NCI-H146 treated with DMSO at 0.1 percent for 48 hours (cell line): ENCODE measurements at regions not wholly inside any gene's neighbourhood (a gene's known extent, or its start where the extent isn't known, plus 50 kb on each side); places are given as distances from the start of the nearest gene placed in this dataset.
"Not testable (repeated sequence)": the region's sequence is repeated elsewhere in the genome, so short reads cannot be mapped to it uniquely, and the experiment has no call there.

Experiments used
- DNase-seq: peaks from one replicate; lab custom pipeline; 2025; ENCODE audit not compliant: unreplicated experiment; lab: John Stamatoyannopoulos, UW

DNA sequence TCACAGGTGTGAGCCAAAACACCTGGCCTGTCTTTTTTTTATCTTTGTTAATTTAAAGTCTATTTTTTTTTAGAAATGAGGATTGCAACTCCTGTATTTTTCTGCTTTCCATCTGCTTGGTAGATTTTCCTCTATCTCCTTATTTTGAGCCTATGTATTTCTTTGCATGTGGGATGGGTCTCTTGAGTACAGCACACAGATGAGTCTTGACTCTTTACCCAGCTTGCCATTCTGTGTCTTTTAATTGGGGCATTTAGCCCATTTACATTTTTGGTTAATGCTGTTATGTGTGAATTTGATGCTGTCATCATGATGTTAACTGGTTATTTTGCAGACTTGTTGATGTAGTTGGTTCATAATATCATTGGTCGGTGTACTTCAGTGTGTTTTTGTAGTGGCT is 317.4 kb downstream of the IPO8 start:
- no peak for DNase-seq

DNA sequence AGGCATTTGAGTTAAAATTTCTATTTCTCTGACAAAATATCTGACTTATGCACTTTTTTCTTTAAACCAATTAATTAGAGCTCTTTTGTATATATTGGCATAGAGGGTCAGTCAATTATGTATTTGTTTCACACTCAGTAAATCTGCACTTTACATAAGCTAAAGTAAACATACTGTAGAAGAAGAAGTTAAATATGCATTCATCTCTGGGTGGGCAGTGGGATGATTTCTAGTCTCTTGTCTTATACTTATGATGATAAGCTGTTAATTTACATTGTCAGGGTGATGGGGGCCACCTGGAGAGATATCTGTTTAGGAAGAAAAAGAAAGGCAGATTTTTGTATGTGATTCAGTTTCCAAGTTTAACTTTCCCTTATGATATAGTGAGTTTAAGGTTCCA is 330.8 kb downstream of the IPO8 start:
- no peak for DNase-seq

DNA sequence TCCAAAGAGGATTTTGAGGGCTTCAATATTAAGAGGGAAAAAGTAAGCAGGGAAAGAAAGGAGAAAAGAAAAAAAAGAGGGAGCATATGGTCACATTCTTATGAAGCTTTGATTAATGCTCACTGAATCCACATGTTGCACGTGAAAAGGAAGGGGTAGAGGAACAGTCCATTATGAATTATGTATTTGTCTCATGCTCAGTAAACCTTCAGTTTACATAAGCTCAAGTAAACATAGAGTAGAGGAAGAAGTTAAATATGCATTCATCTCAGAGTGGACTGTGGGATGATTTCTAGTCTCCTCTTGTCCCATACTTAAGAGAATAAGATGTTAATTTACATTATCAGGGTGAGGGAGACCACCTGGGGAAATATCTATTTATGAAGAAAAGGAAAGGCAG is 334.5 kb downstream of the IPO8 start:
- no peak for DNase-seq

DNA sequence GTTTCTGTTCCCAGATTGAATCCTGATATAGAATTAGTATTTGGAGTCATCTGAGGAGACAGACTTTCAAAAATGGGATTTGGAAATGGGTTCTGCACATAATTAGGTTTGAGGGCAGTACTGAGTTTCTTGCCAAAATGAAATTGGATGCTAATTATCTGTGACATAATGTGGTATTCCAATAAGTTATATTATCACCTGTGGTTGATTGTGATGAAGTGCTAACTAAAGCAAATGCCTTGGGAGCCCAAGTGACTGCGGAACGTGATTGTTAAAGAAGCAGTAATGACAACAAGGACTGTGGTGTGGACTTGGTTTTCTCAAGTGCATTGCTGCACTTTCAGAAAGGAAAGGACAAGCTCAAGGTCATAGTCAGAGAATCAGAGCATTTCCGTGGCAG is 337.0 kb downstream of the IPO8 start:
- DNase-seq: no peak

DNA sequence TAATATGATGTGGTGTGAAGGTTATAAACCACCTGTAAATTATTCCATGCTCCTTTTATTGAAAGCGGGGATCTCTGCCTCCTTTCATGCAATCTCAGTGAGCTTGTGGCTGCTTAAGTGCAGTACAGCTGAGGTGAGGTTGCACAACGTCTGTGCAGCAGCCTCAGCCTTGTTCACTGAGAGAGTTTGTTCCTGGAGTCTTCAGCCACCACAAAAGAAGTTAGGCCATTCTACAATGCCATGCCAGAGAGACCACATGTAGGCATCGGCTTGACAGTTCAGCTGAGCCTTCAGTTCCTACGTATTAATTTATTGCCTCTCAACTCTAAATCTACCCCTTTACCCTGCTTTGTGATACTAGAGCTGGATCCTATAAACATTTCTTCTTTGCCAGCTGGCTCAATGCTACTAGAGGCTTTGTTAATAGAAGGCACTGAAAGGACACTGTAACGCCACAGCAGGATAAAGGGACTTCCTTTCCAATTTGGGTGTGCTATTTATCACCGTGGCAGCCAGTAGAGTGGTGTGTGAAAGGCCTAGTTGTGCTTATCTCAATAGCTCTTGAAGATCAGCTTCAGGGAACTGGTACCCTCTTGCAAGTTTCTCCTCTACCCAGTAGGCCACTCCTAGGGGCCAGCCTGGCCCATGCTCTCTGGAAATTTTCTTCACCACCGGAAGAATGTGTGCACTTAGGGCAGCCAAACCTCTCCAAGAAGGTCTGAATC is 337.7 kb downstream of the IPO8 start:
- DNase-seq: no peak

DNA sequence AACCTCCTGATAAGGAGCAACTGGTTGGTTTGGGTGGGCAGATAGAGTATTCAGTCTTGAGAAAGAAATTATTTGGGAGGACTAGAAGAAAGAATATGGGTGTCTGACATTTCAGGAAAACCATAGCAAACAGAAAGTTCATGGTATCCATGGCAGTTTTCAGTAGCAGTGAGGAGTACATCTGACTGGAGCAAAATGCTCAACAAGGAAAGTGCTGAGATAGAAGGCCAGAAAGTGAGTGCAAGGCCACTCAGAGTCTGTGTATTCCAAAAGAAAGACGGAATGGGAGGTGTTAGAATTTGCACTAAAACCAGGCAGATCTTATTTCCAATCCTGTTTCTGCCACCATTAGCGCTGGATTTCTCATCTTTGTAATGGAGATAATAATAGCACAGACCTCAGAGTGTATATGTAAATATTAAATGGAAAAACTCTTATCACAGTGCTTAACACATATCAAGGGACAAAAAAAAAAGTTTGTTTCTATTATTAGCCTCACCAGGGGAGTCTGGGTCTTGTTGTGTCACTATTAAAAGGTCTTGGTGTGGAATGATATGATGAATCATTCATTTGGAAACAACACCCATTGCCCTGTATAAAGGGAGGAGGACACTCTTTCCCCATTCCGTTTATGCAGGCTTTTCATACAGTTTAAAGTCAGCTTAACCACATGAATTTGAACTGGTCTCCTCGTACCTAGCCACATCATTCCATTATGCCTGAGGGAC is 349.8 kb downstream of the IPO8 start:
- DNase-seq: no peak

DNA sequence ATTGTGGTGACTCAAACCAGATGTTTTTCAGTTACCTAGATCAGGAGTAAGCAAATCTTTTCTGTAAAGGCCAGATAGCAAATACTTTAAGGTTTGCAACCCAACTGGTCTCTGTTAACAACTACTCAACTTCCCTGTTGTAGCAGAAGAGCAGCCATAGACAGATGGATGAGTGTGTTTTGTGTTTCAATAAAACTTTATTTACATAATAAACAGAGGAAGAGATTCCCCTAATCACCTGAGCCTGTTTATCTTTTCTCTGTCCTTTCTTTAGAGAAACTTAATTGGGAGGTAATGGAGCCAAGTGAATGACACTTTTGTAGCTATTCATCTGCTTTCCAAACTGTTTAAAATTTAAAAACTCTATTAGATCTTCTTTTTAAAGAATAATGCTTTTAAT is 365.1 kb downstream of the IPO8 start:
- DNase-seq: no peak

DNA sequence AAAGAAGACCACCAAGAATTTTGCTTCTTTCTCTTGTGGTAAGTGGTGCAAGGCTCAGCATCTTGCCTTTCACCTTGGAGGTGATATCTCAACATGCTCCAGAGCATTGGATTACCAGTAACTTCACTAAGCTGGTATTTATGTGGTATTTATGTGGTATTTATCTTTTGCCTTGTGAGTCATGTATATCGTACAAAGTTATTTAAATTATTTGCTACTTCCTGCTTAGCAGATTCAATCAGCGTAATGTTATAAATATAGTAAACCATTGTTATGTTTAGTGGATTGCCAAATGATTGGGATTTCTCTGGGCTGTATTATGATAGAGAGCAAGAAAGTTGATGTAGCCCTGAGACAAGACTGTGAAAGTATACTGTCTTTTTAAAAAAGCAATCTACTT is 366.4 kb downstream of the IPO8 start:
- DNase-seq: no peak

DNA sequence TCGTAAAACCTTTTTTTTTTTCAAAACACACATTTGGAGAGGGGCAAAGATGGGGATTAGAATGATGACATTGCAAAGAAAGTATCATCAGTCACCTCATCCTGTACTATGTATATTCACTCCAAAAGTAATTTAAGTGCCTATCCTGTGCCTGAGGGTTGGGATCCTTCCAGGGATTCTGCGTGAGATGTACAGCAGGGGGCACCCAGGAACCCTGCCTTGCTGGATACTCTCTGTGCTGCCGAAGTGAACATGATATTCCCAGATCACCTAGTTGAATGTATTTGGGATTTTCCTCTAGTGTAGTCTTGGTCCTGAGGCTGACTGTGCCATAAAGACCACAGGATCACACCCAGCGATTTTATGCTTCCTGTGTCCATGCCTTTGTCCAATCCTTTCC is 372.7 kb downstream of the IPO8 start:
- no peak for DNase-seq

DNA sequence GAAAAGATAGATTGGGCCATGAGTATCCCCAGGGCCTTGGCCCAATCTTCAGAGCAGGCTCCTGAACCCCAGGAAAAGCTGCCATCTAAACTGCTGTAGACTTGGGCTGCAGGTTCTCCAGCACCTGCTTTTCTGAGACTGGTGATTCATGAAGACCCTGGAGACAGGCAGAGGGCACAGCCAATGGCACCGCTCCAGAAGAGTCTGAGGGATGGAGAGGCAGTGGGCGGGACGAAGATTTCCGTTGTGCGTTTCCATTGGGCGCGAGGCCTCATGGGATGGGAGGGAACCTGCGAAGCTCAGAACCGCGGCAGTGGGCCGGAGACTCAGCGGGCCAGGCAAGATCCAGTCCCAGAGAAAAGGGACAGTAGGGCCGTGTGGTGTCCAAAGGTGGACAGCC is 375.1 kb downstream of the IPO8 start:
- no peak for DNase-seq

DNA sequence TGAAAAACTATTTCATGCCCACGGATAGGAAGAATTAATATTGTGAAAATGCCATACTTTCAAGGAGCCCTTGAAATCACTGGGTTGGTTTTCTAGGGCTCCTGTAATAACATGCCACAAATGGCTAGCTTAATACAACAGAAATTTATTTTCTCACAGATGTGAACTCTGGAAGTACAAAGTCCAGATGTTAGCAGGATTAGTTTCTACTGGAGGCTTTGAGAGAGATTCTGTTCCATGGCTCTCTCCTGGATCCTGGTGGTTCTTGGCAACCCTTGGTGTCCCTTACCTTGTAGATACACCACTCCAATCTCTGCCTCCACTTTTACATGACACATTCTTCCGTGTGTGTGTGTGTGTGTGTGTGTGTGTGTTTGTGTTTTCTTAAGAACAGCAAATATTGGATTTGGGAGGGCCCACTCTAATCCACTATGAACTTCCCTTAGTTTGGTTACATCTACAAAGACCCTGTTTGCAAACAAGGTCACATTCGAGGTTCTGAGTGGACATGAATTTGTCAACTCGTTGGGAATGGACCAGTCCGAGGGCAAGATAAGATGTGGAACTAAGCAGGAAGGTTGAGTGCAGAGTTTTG is 381.1 kb downstream of the IPO8 start:
- no peak for DNase-seq

DNA sequence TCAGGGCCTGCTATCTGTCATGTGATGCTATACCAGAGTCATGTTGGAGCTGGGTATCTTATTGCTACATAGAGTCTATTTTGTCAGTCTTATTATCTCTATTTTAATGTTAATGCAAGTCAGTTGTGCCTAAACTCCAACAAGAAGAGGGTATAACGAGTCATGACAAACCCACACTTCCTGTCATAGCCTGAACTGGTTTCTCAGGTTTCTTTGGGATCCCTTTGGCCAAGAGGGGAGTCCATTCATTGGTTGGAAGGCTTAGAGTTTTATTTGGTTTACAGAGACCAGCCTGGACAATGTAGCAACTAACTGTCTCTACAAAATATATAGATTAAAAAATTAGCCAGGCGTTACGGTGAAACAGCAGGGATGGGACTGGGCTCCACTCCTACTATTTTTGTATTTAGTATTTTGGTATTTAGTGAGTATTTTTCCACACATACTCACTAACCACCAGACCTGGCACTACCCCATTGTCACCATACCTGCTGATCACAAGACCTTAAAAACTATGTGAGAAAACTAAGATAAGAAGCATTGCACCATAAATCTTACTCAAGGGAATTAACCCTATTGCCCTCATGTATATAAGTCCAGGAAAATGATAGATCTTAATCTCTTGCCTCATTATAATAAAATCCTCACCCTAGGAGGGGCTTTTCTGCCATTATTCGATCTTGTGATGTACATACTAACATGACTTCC is 387.5 kb downstream of the IPO8 start:
- no peak for DNase-seq

DNA sequence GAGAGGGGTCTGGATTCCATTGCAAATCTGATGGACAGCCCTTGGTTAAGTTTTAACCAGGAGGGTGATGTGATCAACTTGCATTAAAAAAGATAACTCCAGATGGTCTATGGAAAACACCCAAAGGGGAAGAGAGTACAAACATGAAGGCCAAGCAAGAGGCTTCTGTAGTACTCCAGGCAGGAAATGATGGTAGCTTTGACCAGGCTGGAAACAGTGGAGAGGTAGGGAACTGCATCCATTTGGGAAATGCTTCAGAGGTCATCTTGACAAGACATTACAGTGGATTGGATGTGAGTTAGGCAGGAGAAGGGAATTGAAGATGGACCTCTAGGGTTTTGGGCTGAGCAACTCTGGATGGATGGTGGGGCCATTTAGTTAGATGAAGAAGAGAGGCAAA is 391.1 kb downstream of the IPO8 start:
- DNase-seq: no peak

DNA sequence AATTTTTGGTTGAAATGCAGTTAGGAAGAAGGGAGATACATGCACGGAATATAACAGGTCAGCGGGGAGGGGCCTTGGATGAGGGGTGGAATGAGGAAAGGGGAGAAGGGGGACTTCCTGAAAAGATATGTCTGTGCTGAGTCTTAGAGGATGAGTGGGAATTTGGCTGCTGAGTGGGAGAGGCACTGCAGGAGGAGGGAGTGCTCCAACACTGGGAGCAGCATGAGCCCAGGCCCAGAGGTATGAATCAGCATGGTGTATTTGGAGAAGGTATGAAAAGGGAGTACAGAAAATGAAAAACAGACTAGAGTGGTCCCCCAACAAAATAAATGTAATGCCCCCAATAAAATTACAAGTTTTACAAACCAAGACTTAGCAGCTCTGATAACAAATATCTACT is 394.4 kb downstream of the IPO8 start:
- no peak for DNase-seq

DNA sequence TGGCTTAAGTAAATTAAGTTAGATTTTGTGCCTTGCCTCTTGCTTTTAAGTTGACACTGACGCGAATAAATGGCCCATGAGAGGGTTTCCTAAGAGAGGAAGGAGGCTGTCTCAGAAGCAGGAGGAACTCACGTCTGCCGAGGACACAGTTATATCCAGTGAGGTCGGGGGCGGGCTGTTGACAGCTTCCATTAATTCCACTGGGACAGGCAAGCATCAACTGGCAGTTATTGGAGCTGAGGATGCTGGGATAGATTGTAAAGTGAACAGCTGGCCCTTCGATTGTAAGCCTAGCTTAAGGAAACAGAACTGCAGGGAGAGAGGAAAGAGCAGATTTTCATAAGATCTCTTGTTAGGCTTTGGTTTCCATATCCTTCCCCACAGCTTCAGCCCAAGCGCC is 399.2 kb downstream of the IPO8 start:
- DNase-seq: no peak

DNA sequence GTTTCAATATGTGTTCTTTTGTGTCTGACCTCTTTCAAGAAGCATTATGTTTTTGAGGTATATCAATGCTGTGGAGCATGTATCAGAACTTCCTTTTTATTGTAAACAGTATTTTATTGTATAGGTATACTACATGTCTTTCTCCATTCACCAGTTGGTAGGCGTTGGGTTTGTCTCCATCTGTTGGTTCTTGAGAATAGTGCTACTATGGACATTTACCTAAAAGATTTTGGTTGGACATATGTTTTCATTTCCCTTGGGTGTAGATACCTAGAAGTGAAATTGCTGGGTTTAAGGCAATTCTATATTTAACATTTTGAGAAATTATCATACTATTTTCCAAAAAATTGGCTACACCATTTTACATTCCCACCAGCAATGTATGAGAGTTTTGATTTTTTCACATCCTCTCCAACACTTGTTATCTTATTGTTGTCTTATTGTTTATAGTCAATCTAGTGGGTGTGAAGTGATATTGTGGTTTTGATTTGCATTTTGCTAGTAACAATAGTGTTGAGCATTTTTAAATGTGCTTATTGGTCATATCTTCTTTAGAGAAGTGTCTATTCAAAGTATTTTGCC is 409.2 kb downstream of the IPO8 start:
- no peak for DNase-seq

DNA sequence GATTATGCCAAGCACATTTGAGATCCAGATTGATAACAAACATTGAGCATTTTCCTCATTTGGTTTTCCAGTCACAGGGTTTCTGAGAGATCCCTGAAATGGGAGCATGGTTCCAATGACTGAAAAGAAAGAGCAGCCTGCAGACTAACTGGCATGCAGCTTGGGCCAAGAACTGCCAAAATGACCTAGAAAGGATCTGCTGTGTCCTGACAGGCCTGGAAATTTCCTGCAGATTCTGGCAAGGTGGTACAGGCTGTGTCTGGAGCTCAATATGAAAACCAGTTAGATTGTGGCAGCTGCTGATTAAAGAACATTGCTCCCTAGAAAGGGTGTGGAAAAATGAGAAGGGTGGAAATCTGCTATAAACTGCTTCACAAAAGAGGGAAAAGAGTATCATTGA is 417.3 kb downstream of the IPO8 start:
- no peak for DNase-seq

DNA sequence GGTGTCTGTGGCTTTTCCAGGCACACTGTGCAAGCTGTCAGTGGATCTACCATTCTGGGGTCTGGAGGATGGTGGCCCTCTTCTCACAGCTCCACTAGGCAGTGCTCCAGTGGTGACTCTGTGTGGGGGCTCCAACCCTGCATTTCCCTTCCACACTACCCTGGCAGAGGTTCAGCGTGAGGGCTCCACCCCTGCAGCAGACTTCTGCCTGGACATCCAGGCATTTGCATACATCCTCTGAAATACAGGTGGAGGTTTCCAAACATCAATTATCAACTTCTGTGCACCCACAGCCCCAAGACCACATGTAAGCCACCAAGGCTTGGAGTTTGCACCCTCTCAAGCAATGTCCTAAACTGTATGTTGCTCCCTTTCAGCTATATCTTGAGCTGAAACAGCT is 423.2 kb downstream of the IPO8 start:
- DNase-seq: not testable (repeated sequence)

DNA sequence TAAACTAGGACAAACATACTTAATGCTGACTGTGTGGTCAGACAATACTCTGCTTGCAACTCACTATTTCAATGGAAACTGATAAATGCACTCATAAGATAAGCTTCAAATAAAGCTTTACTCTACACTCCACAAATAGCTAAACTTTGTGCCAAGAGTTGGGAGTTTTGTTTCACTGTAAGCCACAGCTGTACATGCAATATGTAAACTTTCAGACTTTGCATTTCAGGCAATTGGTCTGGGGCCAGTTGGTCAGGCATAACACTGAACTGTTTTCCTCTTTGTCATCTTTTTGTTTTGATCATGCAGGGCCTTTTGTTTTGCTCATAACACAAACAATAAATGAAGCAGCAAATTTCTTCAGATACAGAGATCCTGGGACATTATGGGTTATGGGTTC is 426.2 kb downstream of the IPO8 start:
- DNase-seq: no peak

DNA sequence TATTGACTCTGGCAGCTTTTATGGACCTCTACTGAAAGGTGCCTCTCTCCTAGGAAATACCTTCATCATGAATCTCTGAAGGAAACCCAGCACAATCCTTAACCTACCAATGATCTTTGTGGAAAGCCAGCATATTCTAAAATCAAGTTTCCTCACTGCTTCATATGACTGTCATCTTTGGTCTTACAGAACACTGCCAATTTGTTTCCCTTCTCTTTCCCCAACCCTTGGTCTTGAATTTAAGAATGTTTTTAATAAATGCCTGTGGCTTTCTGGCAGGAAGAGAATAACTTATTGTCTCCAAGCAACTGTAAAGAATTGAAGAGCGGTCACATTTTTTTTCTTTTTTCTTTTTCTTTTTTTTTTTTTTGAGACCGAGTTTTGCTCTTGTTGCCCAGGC is 427.6 kb downstream of the IPO8 start:
- no peak for DNase-seq

DNA sequence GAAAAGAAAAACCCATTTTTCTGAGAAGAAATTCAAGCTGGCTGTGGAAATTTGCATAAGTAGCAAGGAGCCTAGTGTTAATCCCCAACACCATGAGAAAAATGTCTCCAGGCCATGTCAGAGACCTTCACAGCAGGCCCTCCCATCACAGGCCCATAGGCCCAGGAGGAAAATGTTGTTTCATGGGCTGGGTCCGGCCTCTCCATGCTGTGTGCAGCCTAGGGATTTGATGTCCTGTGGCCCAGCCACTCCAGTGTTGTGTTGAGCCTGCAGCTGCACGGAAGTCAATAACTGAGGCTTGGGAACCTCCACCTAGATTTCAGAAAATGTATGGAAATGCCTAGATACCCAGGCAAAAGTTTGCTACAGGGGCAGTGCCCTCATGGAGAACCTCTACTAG is 432.2 kb downstream of the IPO8 start:
- no peak for DNase-seq

DNA sequence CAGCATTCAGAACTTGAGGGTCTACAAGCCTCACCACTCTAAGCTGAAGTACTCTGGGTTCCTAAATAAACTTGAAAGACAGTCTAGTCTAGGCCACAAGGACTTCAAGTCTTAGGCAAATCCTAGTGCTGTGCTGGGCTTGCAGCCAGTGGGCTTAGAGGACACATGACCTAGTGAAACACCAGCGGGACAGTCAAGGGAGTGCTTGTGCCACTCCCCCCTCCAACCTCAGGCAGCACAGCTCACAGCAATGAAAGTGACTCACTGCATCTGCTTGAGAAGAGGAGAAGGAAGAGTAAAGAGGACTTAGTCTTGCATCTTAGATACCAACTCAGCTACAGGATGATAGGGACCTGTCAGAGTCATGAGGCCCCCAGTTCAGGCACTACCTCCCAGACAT is 438.1 kb downstream of the IPO8 start:
- DNase-seq: no peak
